ENCODE measurements at regions not wholly inside any gene's neighbourhood (a gene's known extent, or its start where the extent isn't known, plus 50 kb on each side); places are given as distances from the start of the nearest gene placed in this dataset.

GRCh38 chr1:30263405-30263804 lies 460.0 kb downstream of the MATN1 start:
- DNase-seq, result no peak

- no peak for DNase-seq
Observed at GRCh38 chr1:30262158-30262557, 461.2 kb downstream of the MATN1 start.

- DNase-seq, result no peak
Observed at GRCh38 chr1:30260318-30260717, 463.1 kb downstream of the MATN1 start.

- no peak for DNase-seq
Observed at GRCh38 chr1:30259631-30260030, 463.8 kb downstream of the MATN1 start.

- DNase-seq, result no peak
Observed at GRCh38 chr1:30258876-30259275, 464.5 kb downstream of the MATN1 start.

- DNase-seq, result no peak
Observed at GRCh38 chr1:30258471-30258870, 464.9 kb downstream of the MATN1 start.

- no peak for DNase-seq
Observed at GRCh38 chr1:30257742-30258380, 465.5 kb downstream of the MATN1 start.

GRCh38 chr1:30257322-30257721 lies 466.1 kb downstream of the MATN1 start:
- no peak for DNase-seq

GRCh38 chr1:30256911-30257310 lies 466.5 kb downstream of the MATN1 start:
- DNase-seq, result no peak

GRCh38 chr1:30255111-30255724 lies 468.2 kb downstream of the MATN1 start:
- DNase-seq, result no peak

GRCh38 chr1:30253807-30254440 lies 469.5 kb downstream of the MATN1 start:
- no peak for DNase-seq

- no peak for DNase-seq
Observed at GRCh38 chr1:30253361-30253760, 470.0 kb downstream of the MATN1 start.

GRCh38 chr1:30250984-30251850 lies 472.2 kb downstream of the MATN1 start:
- no peak for DNase-seq

GRCh38 chr1:30250338-30250983 lies 472.9 kb downstream of the MATN1 start:
- DNase-seq, result no peak

GRCh38 chr1:30249446-30250337 lies 473.7 kb downstream of the MATN1 start:
- DNase-seq, result no peak

GRCh38 chr1:30248774-30249173 lies 474.6 kb downstream of the MATN1 start:
- no peak for DNase-seq

- no peak for DNase-seq
Observed at GRCh38 chr1:30248373-30248772, 475.0 kb downstream of the MATN1 start.

GRCh38 chr1:30244801-30245200 lies 478.6 kb downstream of the MATN1 start:
- no peak for DNase-seq

GRCh38 chr1:30242722-30243457 lies 480.5 kb downstream of the MATN1 start:
- no peak for DNase-seq

- DNase-seq, result no peak
Observed at GRCh38 chr1:30242168-30242567, 481.2 kb downstream of the MATN1 start.

GRCh38 chr1:30241681-30242080 lies 481.7 kb downstream of the MATN1 start:
- DNase-seq, result no peak

All from hindlimb muscle (tissue), 1 donor.